Astrocyte of the cerebellum (primary cell): ENCODE measurements at regions not wholly inside any gene's neighbourhood (a gene's known extent, or its start where the extent isn't known, plus 50 kb on each side); places are given as distances from the start of the nearest gene placed in this dataset.

Experiments used
- DNase-seq: peaks from one replicate; pipeline ENCODE4 v3.0.0-alpha.2; 2011; ENCODE audit warnings: low read depth
- H3K4me3 ChIP-seq: 2 replicates; pipeline ENCODE4 v1.5.1; 2011; ENCODE audit warnings: mild to moderate bottlenecking, low read depth, low read length, moderate library complexity
- in situ Hi-C: cut with HindIII; loops from 2 replicates; pipeline ENCODE4 v1.10.0; 2017; ENCODE audit warnings: low sequenced_read_pairs
- TF ChIP-seq, protein P1 (sequence below): IDR thresholded peaks from 2 replicates; pipeline ENCODE4 v1.5.1; 2012; ENCODE audit warnings: low read length, low read depth, moderate library complexity, mild to moderate bottlenecking; ENCODE audit errors: missing control alignments

- DNase-seq = no peak
- TF ChIP-seq, protein P1, sequence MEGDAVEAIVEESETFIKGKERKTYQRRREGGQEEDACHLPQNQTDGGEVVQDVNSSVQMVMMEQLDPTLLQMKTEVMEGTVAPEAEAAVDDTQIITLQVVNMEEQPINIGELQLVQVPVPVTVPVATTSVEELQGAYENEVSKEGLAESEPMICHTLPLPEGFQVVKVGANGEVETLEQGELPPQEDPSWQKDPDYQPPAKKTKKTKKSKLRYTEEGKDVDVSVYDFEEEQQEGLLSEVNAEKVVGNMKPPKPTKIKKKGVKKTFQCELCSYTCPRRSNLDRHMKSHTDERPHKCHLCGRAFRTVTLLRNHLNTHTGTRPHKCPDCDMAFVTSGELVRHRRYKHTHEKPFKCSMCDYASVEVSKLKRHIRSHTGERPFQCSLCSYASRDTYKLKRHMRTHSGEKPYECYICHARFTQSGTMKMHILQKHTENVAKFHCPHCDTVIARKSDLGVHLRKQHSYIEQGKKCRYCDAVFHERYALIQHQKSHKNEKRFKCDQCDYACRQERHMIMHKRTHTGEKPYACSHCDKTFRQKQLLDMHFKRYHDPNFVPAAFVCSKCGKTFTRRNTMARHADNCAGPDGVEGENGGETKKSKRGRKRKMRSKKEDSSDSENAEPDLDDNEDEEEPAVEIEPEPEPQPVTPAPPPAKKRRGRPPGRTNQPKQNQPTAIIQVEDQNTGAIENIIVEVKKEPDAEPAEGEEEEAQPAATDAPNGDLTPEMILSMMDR = no peak
- in situ Hi-C loops = no loop called here
- H3K4me3 ChIP-seq = no peak overlapping the region
Observed at GRCh38 chr5:24381861-24382489, 262.8 kb downstream of the CDH10 start.

GRCh38 chr5:24385070-24385469 lies 259.7 kb downstream of the CDH10 start:
- DNase-seq = no peak
- TF ChIP-seq, protein P1 = no peak
- no peak overlapping the region for H3K4me3 ChIP-seq
- in situ Hi-C loops = no loop called here

- in situ Hi-C loops = no loop called here
- TF ChIP-seq, protein P1 = no peak
- H3K4me3 ChIP-seq = no peak overlapping the region
- no peak for DNase-seq
Observed at GRCh38 chr5:24385617-24386016, 259.2 kb downstream of the CDH10 start.

GRCh38 chr5:24388448-24388847 lies 256.3 kb downstream of the CDH10 start:
- DNase-seq = no peak
- in situ Hi-C loops = no loop called here
- TF ChIP-seq, protein P1 = no peak

DNA sequence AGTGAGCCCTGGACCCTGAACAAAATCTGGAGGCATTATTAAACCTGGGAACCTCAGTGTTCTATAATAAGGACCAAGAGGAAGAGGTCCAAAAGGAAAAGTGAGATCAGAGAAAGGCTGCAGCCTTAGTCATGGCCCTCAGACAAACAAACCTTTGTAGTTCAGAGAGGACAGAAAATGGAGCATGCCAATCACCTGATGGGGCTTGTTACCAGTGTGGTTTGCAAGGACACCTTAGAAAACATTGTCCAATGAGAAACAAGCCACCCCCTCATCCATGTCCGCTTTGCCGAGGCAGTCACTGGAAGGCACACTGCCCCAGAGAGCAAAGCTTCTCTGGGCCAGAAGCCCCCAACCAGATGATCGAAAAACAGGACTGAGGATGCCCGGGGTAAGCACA lies 254.8 kb downstream of the CDH10 start:
- H3K4me3 ChIP-seq = no peak overlapping the region
- no peak for DNase-seq
- in situ Hi-C loops = no loop called here
- TF ChIP-seq, protein P1 = no peak

More at GRCh38 chr5:24388448-24388847, 256.3 kb downstream of the CDH10 start:
- no peak overlapping the region for H3K4me3 ChIP-seq

DNA sequence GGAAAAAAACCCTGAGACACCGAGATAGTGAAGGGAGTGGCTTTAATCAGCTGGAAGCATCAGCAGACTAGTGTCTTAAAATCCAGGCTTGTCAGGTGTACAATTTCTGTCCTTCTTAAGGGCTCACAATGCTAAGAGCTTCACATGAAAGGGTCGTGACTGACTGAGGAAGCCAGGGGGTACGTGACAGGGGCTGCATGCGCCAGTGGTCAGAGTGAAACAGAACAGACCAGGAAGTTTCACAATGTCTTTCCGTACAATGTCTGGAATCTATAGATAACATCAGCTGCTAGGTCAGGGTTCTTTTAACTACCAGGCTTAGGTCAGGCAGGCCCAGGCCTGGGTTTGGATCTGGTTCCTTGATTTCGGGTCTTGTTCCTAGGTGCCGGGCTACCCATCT lies 253.0 kb downstream of the CDH10 start:
- H3K4me3 ChIP-seq = no peak overlapping the region

More for the DNA sequence above, 253.0 kb downstream of the CDH10 start:
- DNase-seq = no peak
- in situ Hi-C loops = no loop called here
- TF ChIP-seq, protein P1 = no peak
